ENCODE measurements at regions not wholly inside any gene's neighbourhood (a gene's known extent, or its start where the extent isn't known, plus 50 kb on each side); places are given as distances from the start of the nearest gene placed in this dataset.
"Not testable (repeated sequence)": the region's sequence is repeated elsewhere in the genome, so short reads cannot be mapped to it uniquely, and the experiment has no call there.

- H3K36me3 ChIP-seq (replicated peaks; ENCODE audit: low read depth, low read length) = no peaks in the 10 kb centered on the region
- TF ChIP-seq, protein P1, sequence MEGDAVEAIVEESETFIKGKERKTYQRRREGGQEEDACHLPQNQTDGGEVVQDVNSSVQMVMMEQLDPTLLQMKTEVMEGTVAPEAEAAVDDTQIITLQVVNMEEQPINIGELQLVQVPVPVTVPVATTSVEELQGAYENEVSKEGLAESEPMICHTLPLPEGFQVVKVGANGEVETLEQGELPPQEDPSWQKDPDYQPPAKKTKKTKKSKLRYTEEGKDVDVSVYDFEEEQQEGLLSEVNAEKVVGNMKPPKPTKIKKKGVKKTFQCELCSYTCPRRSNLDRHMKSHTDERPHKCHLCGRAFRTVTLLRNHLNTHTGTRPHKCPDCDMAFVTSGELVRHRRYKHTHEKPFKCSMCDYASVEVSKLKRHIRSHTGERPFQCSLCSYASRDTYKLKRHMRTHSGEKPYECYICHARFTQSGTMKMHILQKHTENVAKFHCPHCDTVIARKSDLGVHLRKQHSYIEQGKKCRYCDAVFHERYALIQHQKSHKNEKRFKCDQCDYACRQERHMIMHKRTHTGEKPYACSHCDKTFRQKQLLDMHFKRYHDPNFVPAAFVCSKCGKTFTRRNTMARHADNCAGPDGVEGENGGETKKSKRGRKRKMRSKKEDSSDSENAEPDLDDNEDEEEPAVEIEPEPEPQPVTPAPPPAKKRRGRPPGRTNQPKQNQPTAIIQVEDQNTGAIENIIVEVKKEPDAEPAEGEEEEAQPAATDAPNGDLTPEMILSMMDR (IDR thresholded peaks at IDR 0.05; ENCODE audit: low read depth, low read length) = no peak
- TF ChIP-seq EZH2phosphoT487 (IDR thresholded peaks at IDR 0.05; ENCODE audit: low read depth) = no peak
- H3K9ac ChIP-seq (ENCODE audit: low read length) = no peak overlapping the region
- H3K4me1 ChIP-seq (ENCODE audit: low read length) = no peaks in the 10 kb centered on the region
- H3K27me3 ChIP-seq (ENCODE audit: low read depth, low read length) = peaks cover 16% of the 10 kb centered on the region
- H3K4me2 ChIP-seq (ENCODE audit: low read length) = no peak overlapping the region
- H3K79me2 ChIP-seq (ENCODE audit: low read length) = no peaks in the 10 kb centered on the region
- no peak overlapping the region for H3K4me3 ChIP-seq (ENCODE audit: low read length)
- no peaks in the 10 kb centered on the region for H4K20me1 ChIP-seq (ENCODE audit: insufficient read depth, low read length)
- no peak overlapping the region for H2AFZ ChIP-seq (ENCODE audit: low read depth, low read length)
- peaks cover 8% of the 10 kb centered on the region; the same call in 1 of the 2 replicates for H3K9me3 ChIP-seq (ENCODE audit: insufficient read depth, low read length)
- no peak overlapping the region for H3K27ac ChIP-seq (ENCODE audit: low read length)
Observed at GRCh38 chr5:172508471-172509404, 54.4 kb upstream of the SH3PXD2B start.

DNA sequence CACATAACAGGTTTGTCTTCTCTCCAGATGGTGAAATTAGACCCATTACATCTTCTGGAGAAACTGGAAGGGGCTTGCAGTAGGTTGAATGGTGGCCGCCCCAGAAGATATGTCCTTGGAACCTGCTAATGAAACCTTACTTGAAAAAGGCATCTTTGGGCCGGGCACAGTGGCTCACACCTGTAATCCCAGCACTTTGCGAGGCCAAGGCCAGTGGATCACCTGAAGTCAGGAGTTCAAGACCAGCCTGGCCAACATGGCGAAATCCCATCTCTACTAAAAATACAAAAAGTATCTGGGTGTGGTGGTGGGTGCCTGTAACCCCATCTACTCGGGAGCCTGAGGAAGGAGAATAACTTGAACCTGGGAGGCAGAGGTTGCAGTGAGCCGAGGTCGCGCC lies 53.2 kb upstream of the SH3PXD2B start:
- H3K4me3 ChIP-seq (ENCODE audit: low read length); H2AFZ ChIP-seq (ENCODE audit: low read depth, low read length); H3K9ac ChIP-seq (ENCODE audit: low read length); H3K4me1 ChIP-seq (ENCODE audit: low read length); H3K4me2 ChIP-seq (ENCODE audit: low read length); H3K79me2 ChIP-seq (ENCODE audit: low read length); H3K9me3 ChIP-seq (ENCODE audit: insufficient read depth, low read length); H4K20me1 ChIP-seq (ENCODE audit: insufficient read depth, low read length); H3K36me3 ChIP-seq (replicated peaks; ENCODE audit: low read depth, low read length); H3K27ac ChIP-seq (ENCODE audit: low read length): not testable (repeated sequence)
- H3K27me3 ChIP-seq (ENCODE audit: low read depth, low read length) = peaks cover 16% of the 10 kb centered on the region

GRCh38 chr5:172506921-172507320 lies 52.6 kb upstream of the SH3PXD2B start:
- Histone ChIP-seq H3K4me2 (ENCODE audit: low read length) (no peak overlapping the region), H3K4me3 (ENCODE audit: low read length) (no peak overlapping the region), H3K4me1 (ENCODE audit: low read length) (no peaks in the 10 kb centered on the region), H3K36me3 (replicated peaks; ENCODE audit: low read depth, low read length) (no peaks in the 10 kb centered on the region), H3K79me2 (ENCODE audit: low read length) (no peaks in the 10 kb centered on the region), H3K27ac (ENCODE audit: low read length) (no peak overlapping the region), H4K20me1 (ENCODE audit: insufficient read depth, low read length) (no peaks in the 10 kb centered on the region), H3K27me3 (ENCODE audit: low read depth, low read length) (peaks cover 16% of the 10 kb centered on the region), H2AFZ (ENCODE audit: low read depth, low read length) (no peak overlapping the region), H3K9me3 (ENCODE audit: insufficient read depth, low read length) (0 out of 2 replicates have a peak, but pooled peaks cover 8% of the 10 kb centered on the region), H3K9ac (ENCODE audit: low read length) (no peak overlapping the region)
- TF ChIP-seq EZH2phosphoT487 (IDR thresholded peaks at IDR 0.05; ENCODE audit: low read depth) = no peak

- Histone ChIP-seq H3K79me2 (ENCODE audit: low read length) (no peaks in the 10 kb centered on the region), H3K9me3 (ENCODE audit: insufficient read depth, low read length) (0 out of 2 replicates have a peak, but pooled peaks cover 2% of the 10 kb centered on the region), H3K4me1 (ENCODE audit: low read length) (no peaks in the 10 kb centered on the region), H3K4me2 (ENCODE audit: low read length) (no peak overlapping the region), H3K4me3 (ENCODE audit: low read length) (no peak overlapping the region), H4K20me1 (ENCODE audit: insufficient read depth, low read length) (no peaks in the 10 kb centered on the region), H3K27ac (ENCODE audit: low read length) (no peak overlapping the region), H3K9ac (ENCODE audit: low read length) (no peak overlapping the region), H3K36me3 (replicated peaks; ENCODE audit: low read depth, low read length) (no peaks in the 10 kb centered on the region), H2AFZ (ENCODE audit: low read depth, low read length) (no peak overlapping the region), H3K27me3 (ENCODE audit: low read depth, low read length) (peaks cover 17% of the 10 kb centered on the region)
- TF ChIP-seq, protein P1 (IDR thresholded peaks at IDR 0.05; ENCODE audit: low read depth, low read length) = no peak
- no peak for TF ChIP-seq EZH2phosphoT487 (IDR thresholded peaks at IDR 0.05; ENCODE audit: low read depth)
Observed at GRCh38 chr5:172506251-172506650, 51.9 kb upstream of the SH3PXD2B start.

DNA sequence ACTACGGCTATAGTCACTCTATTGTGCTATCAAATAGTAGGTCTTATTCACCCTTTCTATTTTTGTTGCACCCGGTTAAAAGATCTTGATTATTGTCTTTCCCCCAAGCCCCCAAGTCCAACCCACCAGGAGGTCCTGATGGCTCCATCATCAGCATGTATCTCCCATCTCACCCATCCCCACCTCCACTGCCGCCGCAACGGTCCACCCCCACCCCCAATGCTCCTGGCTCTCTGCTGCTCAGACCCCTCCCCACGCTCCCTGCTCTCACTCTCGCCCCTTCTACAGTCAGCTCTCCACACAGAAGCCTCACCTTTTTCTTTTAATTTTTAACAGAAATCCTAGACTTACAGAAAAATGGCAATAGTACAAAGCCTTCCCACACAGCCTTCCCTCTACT lies 51.5 kb upstream of the SH3PXD2B start:
- H3K4me3 ChIP-seq (ENCODE audit: low read length) = no peak overlapping the region
- no peak overlapping the region for H3K9ac ChIP-seq (ENCODE audit: low read length)
- peaks cover 21% of the 10 kb centered on the region for H3K27me3 ChIP-seq (ENCODE audit: low read depth, low read length)
- H3K36me3 ChIP-seq (replicated peaks; ENCODE audit: low read depth, low read length) = no peaks in the 10 kb centered on the region
- TF ChIP-seq, protein P1 (IDR thresholded peaks at IDR 0.05; ENCODE audit: low read depth, low read length) = no peak
- no peak for TF ChIP-seq EZH2phosphoT487 (IDR thresholded peaks at IDR 0.05; ENCODE audit: low read depth)
- no peaks in the 10 kb centered on the region for H4K20me1 ChIP-seq (ENCODE audit: insufficient read depth, low read length)
- H3K4me1 ChIP-seq (ENCODE audit: low read length) = no peaks in the 10 kb centered on the region
- no peak overlapping the region for H3K27ac ChIP-seq (ENCODE audit: low read length)
- no peaks in the 10 kb centered on the region for H3K9me3 ChIP-seq (ENCODE audit: insufficient read depth, low read length)
- no peak overlapping the region for H3K4me2 ChIP-seq (ENCODE audit: low read length)
- no peaks in the 10 kb centered on the region for H3K79me2 ChIP-seq (ENCODE audit: low read length)
- H2AFZ ChIP-seq (ENCODE audit: low read depth, low read length) = no peak overlapping the region
